Keratinocyte (primary cell): ENCODE measurements at regions not wholly inside any gene's neighbourhood (a gene's known extent, or its start where the extent isn't known, plus 50 kb on each side); places are given as distances from the start of the nearest gene placed in this dataset.

Source experiments
- CTCF ChIP-seq, 3 experiments: IDR thresholded peaks in 1 of 3; conservative IDR thresholded peaks in 1 of 3; optimal IDR thresholded peaks in 1 of 3; 2 replicates in 2 of 3; 3 replicates in 1 of 3; pipeline versions ENCODE3 to v1.5.1; 2011; ENCODE audit warnings: low read length in 3 of 3, mild to moderate bottlenecking in 3 of 3, moderate library complexity in 2 of 3, control low read depth in 1 of 3, inconsistent platforms in 1 of 3; ENCODE audit not compliant: insufficient read depth in 2 of 3; ENCODE audit errors: extremely low read depth in 1 of 3
- EZH2 ChIP-seq: IDR thresholded peaks from one replicate; pipeline ENCODE4 v1.6.1; 2012; ENCODE audit warnings: inconsistent platforms, mild to moderate bottlenecking, low read length, moderate library complexity

- no peak for TF ChIP-seq CTCF (optimal IDR thresholded peaks at IDR 0.05 in 1 of 3, IDR thresholded peaks at IDR 0.05 in 1 of 3, conservative IDR thresholded peaks at IDR 0.05 in 1 of 3; ENCODE audit: extremely low read depth in 1 of 3, insufficient read depth in 2 of 3, low read length in 3 of 3)
- no peak for TF ChIP-seq EZH2
These were observed 171.1 kb downstream of the GASK1B start for GRCh38 chr4:158001756-158002155.
